HCT116 (cell line): ENCODE measurements at regions not wholly inside any gene's neighbourhood (a gene's known extent, or its start where the extent isn't known, plus 50 kb on each side); places are given as distances from the start of the nearest gene placed in this dataset.

Source experiments
- ATAC-seq: fragments of 200-7000 bp; cut with Tn5 transposase; 2 replicates; pipeline ENCODE4 v1.9.1; 2020; ENCODE audit warnings: mild to moderate bottlenecking, moderate library complexity
- BruUV-seq: library from RNA; stranded (reverse); fragments of 400-500 nt; replicated peaks from 2 replicates; lab custom pipeline; 2021; lab: Mats Ljungman, UMichigan
- CTCF ChIA-PET: fragments of 300-600 bp; sonication (Branson Sonifier 250); formaldehyde crosslinking; loops from one replicate; lab custom pipeline; 2021; ENCODE audit warnings: antibody characterized with exemption; lab: Charles Lee
- POLR2A ChIA-PET: fragments of 300-600, 350-600 bp; sonication (Branson Sonifier 250); formaldehyde crosslinking; loops from one replicate; lab custom pipeline; 2021; ENCODE audit warnings: antibody characterized with exemption; lab: Charles Lee
- RAD21 ChIA-PET, 2 experiments: fragments of 300-600 bp; sonication (Branson Sonifier 250); formaldehyde crosslinking; loops; one replicate each; lab custom pipeline; 2023; ENCODE audit warnings: low total read pairs in 2 of 2; ENCODE audit not compliant: uncharacterized antibody in 2 of 2, unreplicated experiment in 2 of 2, low non-redundant PET in 1 of 2; lab: Charles Lee
- DNase-seq: peaks from one replicate; pipeline ENCODE4 v3.0.0-alpha.2; 2010; ENCODE audit warnings: low read depth, low spot score
- H2AFZ ChIP-seq: fragments of 200-600 bp; shearing (Covaris generic), sonication (generic); 2 replicates; pipeline ENCODE4 v1.6.1; 2017; ENCODE audit warnings: low read depth, mixed run types, mixed read lengths, antibody characterized with exemption, low read length; ENCODE audit not compliant: poor library complexity, severe bottlenecking
- H3K27ac ChIP-seq: 2 replicates; pipeline ENCODE4 v1.5.1; 2012; ENCODE audit warnings: low read depth, low read length
- H3K27me3 ChIP-seq: fragments of 200-600 bp; sonication (generic); 2 replicates; pipeline ENCODE4 v1.6.1; 2016; ENCODE audit warnings: mixed run types, low read length, mixed read lengths; ENCODE audit not compliant: insufficient read depth
- H3K36me3 ChIP-seq, 2 experiments: fragments of 200-500 bp in 1 of 2; fragments of 200-600 bp in 1 of 2; sonication (Bioruptor generic) in 1 of 2; sonication (generic) in 1 of 2; 2 replicates each; pipeline versions ENCODE4 v1.5.1 to v1.6.1; 2014 to 2016; ENCODE audit warnings: low read length in 2 of 2, inconsistent platforms in 1 of 2, mixed read lengths in 1 of 2, mixed run types in 1 of 2; ENCODE audit not compliant: insufficient read depth in 2 of 2, control insufficient read depth in 1 of 2
- H3K4me1 ChIP-seq, 2 experiments: fragments of 200-600 bp in 1 of 2; sonication (generic) in 1 of 2; 2 replicates each; pipeline versions ENCODE4 v1.5.1 to v1.6.1; 2012 to 2017; ENCODE audit warnings: low read length in 2 of 2, inconsistent platforms in 1 of 2, mild to moderate bottlenecking in 1 of 2, mixed read lengths in 1 of 2, mixed run types in 1 of 2, moderate library complexity in 1 of 2; ENCODE audit not compliant: insufficient read depth in 2 of 2, control insufficient read depth in 1 of 2
- H3K4me2 ChIP-seq: fragments of 200-600 bp; sonication (generic); 2 replicates; pipeline ENCODE4 v1.6.1; 2017; ENCODE audit warnings: mixed run types, low read length, mixed read lengths
- H3K4me3 ChIP-seq, 2 experiments: fragments of 200-600 bp in 1 of 2; sonication (generic) in 1 of 2; replicated peaks in 1 of 2; 2 replicates each; pipeline ENCODE4 v1.5.1; 2011 to 2016; ENCODE audit warnings: low read length in 2 of 2, control low read depth in 1 of 2, low read depth in 1 of 2, mild to moderate bottlenecking in 1 of 2, mixed read lengths in 1 of 2, mixed run types in 1 of 2
- H3K79me2 ChIP-seq: fragments of 200-600 bp; sonication (generic); 2 replicates; pipeline ENCODE4 v1.6.1; 2017; ENCODE audit warnings: mild to moderate bottlenecking, mixed run types, low read length, moderate library complexity, mixed read lengths; ENCODE audit not compliant: insufficient read depth
- H3K9ac ChIP-seq: fragments of 200-600 bp; sonication (generic); 2 replicates; pipeline ENCODE4 v1.6.1; 2016; ENCODE audit warnings: low read length, mixed read lengths
- H3K9me2 ChIP-seq: fragments of 200-600 bp; sonication (generic), shearing (Covaris generic); 2 replicates; pipeline ENCODE4 v1.6.1; 2017; ENCODE audit warnings: mixed run types, mild to moderate bottlenecking, moderate library complexity; ENCODE audit not compliant: insufficient read depth
- H3K9me3 ChIP-seq, 2 experiments: fragments of 200-500 bp in 1 of 2; fragments of 200-600 bp in 1 of 2; sonication (Bioruptor generic) in 1 of 2; sonication (generic) in 1 of 2; 2 replicates each; pipeline ENCODE4 v1.6.1; 2014 to 2017; ENCODE audit warnings: low read length in 2 of 2, mixed read lengths in 2 of 2, inconsistent platforms in 1 of 2, low read depth in 1 of 2, mild to moderate bottlenecking in 1 of 2, mixed run types in 1 of 2, moderate library complexity in 1 of 2; ENCODE audit not compliant: control insufficient read depth in 1 of 2, insufficient read depth in 1 of 2
- H4K20me1 ChIP-seq: fragments of 200-600 bp; sonication (generic), shearing (Covaris generic); 2 replicates; pipeline ENCODE4 v1.6.1; 2017; ENCODE audit warnings: mixed run types, mild to moderate bottlenecking, moderate library complexity; ENCODE audit not compliant: insufficient read depth
- ELF1 ChIP-seq: IDR thresholded peaks from 2 replicates; pipeline ENCODE4 v1.6.1; 2012; ENCODE audit warnings: low read depth, borderline replicate concordance
- EZH2 ChIP-seq: fragments of 200-600 bp; sonication (generic); IDR thresholded peaks from 2 replicates; pipeline ENCODE4 v1.6.1; 2017; ENCODE audit warnings: antibody characterized with exemption, mixed run types
- FOSL1 ChIP-seq: IDR thresholded peaks from 2 replicates; pipeline ENCODE4 v1.6.1; 2012; ENCODE audit warnings: low read depth
- JUND ChIP-seq: IDR thresholded peaks from 2 replicates; pipeline ENCODE4 v1.6.1; 2012
- SIN3A ChIP-seq: IDR thresholded peaks from 2 replicates; pipeline ENCODE4 v1.6.1; 2012; ENCODE audit warnings: low read depth
- SP1 ChIP-seq: IDR thresholded peaks from 2 replicates; pipeline ENCODE4 v1.6.1; 2012; ENCODE audit warnings: low read depth
- TCF7L2 ChIP-seq: IDR thresholded peaks from 2 replicates; pipeline ENCODE4 v1.7.0; 2011; ENCODE audit warnings: borderline replicate concordance, inconsistent platforms; ENCODE audit not compliant: insufficient read depth, insufficient read length; ENCODE audit errors: extremely low read depth
- YY1 ChIP-seq: IDR thresholded peaks from 2 replicates; pipeline ENCODE4 v1.6.1; 2011; ENCODE audit warnings: low read length, low read depth, moderate library complexity, mild to moderate bottlenecking; ENCODE audit not compliant: insufficient replicate concordance; ENCODE audit errors: extremely low read depth
- ZBTB33 ChIP-seq: IDR thresholded peaks from 2 replicates; pipeline ENCODE4 v1.6.1; 2011; ENCODE audit warnings: mild to moderate bottlenecking, low read length, moderate library complexity; ENCODE audit not compliant: insufficient replicate concordance; ENCODE audit errors: extremely low read depth
- ZFX ChIP-seq: fragments of 450-650 bp; IDR thresholded peaks from 2 replicates; pipeline ENCODE4 v1.6.1; 2017
- intact Hi-C: fragments of 100-400 bp; cut with micrococcal nuclease; formaldehyde crosslinking; loops from 2 replicates; pipeline ENCODE4 v1.10.0; 2022
- TF ChIP-seq, protein P1 (sequence below), 3 experiments: fragments of 200-600 bp in 1 of 3; sonication (generic) in 1 of 3; IDR thresholded peaks in 2 of 3; conservative IDR thresholded peaks in 1 of 3; 2 replicates each; pipeline ENCODE4 v1.5.1; 2012 to 2017; ENCODE audit warnings: low read depth in 2 of 3, low read length in 2 of 3, antibody characterized with exemption in 1 of 3, borderline replicate concordance in 1 of 3, control low read depth in 1 of 3, mild to moderate bottlenecking in 1 of 3, mixed read lengths in 1 of 3, mixed run types in 1 of 3, moderate library complexity in 1 of 3; ENCODE audit not compliant: insufficient read depth in 1 of 3

DNA sequence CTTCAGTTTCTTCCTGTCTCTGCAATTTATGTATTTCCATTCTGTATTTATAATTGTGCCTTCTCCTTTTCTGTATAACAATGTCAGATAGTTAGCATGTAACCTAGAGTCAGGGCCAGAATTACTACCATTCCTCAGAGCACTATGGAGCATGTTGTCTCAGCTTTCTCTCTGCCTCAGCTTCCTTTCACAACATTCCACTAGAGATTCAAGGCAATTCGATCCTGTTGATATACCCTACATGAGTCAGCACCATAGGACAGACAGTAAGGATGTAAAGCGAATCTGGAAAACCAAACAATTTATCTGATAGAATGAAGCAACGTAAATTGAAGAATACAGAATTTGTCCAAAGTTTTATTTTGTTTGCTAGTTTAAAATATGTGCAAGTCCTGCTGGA, 728.3 kb upstream of the SEMA6A start:
- no peak for ATAC-seq
- H2AFZ ChIP-seq = no peak overlapping the region
- no peak overlapping the region for H3K27ac ChIP-seq
- no peaks in the 10 kb centered on the region for H3K9me2 ChIP-seq
- no peaks in the 10 kb centered on the region for H3K27me3 ChIP-seq
- BruUV-seq = no TSS peak
- no peak overlapping the region for H3K4me3 ChIP-seq
- no peak overlapping the region for H3K4me2 ChIP-seq
- TF ChIP-seq, protein P1, sequence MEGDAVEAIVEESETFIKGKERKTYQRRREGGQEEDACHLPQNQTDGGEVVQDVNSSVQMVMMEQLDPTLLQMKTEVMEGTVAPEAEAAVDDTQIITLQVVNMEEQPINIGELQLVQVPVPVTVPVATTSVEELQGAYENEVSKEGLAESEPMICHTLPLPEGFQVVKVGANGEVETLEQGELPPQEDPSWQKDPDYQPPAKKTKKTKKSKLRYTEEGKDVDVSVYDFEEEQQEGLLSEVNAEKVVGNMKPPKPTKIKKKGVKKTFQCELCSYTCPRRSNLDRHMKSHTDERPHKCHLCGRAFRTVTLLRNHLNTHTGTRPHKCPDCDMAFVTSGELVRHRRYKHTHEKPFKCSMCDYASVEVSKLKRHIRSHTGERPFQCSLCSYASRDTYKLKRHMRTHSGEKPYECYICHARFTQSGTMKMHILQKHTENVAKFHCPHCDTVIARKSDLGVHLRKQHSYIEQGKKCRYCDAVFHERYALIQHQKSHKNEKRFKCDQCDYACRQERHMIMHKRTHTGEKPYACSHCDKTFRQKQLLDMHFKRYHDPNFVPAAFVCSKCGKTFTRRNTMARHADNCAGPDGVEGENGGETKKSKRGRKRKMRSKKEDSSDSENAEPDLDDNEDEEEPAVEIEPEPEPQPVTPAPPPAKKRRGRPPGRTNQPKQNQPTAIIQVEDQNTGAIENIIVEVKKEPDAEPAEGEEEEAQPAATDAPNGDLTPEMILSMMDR (IDR thresholded peaks at IDR 0.05 in 2 of 3, conservative IDR thresholded peaks at IDR 0.05 in 1 of 3; ENCODE audit: borderline replicate concordance in 1 of 3, insufficient read depth in 1 of 3, low read depth in 2 of 3, low read length in 2 of 3) = no peak
- TF ChIP-seq ELF1 (no peak), JUND (no peak), SIN3A (no peak), FOSL1 (no peak), ZBTB33 (no peak), EZH2 (no peak), TCF7L2 (no peak), ZFX (no peak), SP1 (no peak), YY1 (no peak)
- H3K79me2 ChIP-seq = no peaks in the 10 kb centered on the region
- POLR2A ChIA-PET = no interaction called here
- CTCF ChIA-PET = no interaction called here
- RAD21 ChIA-PET = no interaction called here
- no peaks in the 10 kb centered on the region for H3K4me1 ChIP-seq
- no peaks in the 10 kb centered on the region for H3K36me3 ChIP-seq
- intact Hi-C loops = no loop called here
- H3K9me3 ChIP-seq = no peaks in the 10 kb centered on the region
- DNase-seq = no peak
- no peak overlapping the region for H3K9ac ChIP-seq
- H4K20me1 ChIP-seq = no peaks in the 10 kb centered on the region
